NB4 (cell line): ENCODE measurements at regions not wholly inside any gene's neighbourhood (a gene's known extent, or its start where the extent isn't known, plus 50 kb on each side); places are given as distances from the start of the nearest gene placed in this dataset.

Experiments used
- CTCF ChIP-seq: IDR thresholded peaks from one replicate; pipeline ENCODE4 v1.5.1; 2012; ENCODE audit warnings: low read depth, low read length
- MYC ChIP-seq: IDR thresholded peaks from 2 replicates; pipeline ENCODE4 v1.6.1; 2011; ENCODE audit warnings: low read depth, low read length
- POLR2A ChIP-seq: IDR thresholded peaks from 2 replicates; pipeline ENCODE4 v1.6.1; 2011; ENCODE audit warnings: mild to moderate bottlenecking; ENCODE audit not compliant: insufficient read length; ENCODE audit errors: extremely low read depth

GRCh38 chr1:81588149-81588548, 212.6 kb upstream of the ADGRL2 start:
- TF ChIP-seq CTCF: no peak
- TF ChIP-seq POLR2A: no peak
- no peak for TF ChIP-seq MYC
